Uterus (tissue), 2 donors: ENCODE measurements at regions not wholly inside any gene's neighbourhood (a gene's known extent, or its start where the extent isn't known, plus 50 kb on each side); places are given as distances from the start of the nearest gene placed in this dataset.

ENCODE experiments used
- POLR2A ChIP-seq, 2 donors: fragments of 450-650 bp; IDR thresholded peaks; one replicate each; pipeline ENCODE4 v1.6.1; 2016; ENCODE audit warnings: antibody characterized with exemption in 2 of 2, mild to moderate bottlenecking in 1 of 2, moderate library complexity in 1 of 2
- TF ChIP-seq, protein P1 (sequence below), 4 experiments: fragments of 200-600 bp in 2 of 4; fragments of 450-650 bp in 2 of 4; sonication (generic) in 2 of 4; IDR thresholded peaks; one replicate each; pipeline ENCODE4 v1.5.1; 2016 to 2019; ENCODE audit warnings: antibody characterized with exemption in 4 of 4, mild to moderate bottlenecking in 2 of 4, moderate library complexity in 1 of 4

- TF ChIP-seq, protein P1, sequence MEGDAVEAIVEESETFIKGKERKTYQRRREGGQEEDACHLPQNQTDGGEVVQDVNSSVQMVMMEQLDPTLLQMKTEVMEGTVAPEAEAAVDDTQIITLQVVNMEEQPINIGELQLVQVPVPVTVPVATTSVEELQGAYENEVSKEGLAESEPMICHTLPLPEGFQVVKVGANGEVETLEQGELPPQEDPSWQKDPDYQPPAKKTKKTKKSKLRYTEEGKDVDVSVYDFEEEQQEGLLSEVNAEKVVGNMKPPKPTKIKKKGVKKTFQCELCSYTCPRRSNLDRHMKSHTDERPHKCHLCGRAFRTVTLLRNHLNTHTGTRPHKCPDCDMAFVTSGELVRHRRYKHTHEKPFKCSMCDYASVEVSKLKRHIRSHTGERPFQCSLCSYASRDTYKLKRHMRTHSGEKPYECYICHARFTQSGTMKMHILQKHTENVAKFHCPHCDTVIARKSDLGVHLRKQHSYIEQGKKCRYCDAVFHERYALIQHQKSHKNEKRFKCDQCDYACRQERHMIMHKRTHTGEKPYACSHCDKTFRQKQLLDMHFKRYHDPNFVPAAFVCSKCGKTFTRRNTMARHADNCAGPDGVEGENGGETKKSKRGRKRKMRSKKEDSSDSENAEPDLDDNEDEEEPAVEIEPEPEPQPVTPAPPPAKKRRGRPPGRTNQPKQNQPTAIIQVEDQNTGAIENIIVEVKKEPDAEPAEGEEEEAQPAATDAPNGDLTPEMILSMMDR (IDR thresholded peaks at IDR 0.05) = no peak
- no peak for TF ChIP-seq POLR2A (IDR thresholded peaks at IDR 0.05)
Observed at GRCh38 chr12:61848893-61849292, 411.3 kb upstream of the USP15 start.
